BJ (cell line): ENCODE measurements at regions not wholly inside any gene's neighbourhood (a gene's known extent, or its start where the extent isn't known, plus 50 kb on each side); places are given as distances from the start of the nearest gene placed in this dataset.
"Not testable (repeated sequence)": the region's sequence is repeated elsewhere in the genome, so short reads cannot be mapped to it uniquely, and the experiment has no call there.

Source experiments
- CTCF ChIA-PET: fragments of 350-600 bp; formaldehyde crosslinking; extraction: SDS; loops from one replicate; lab custom pipeline; 2021; ENCODE audit warnings: antibody characterized with exemption, inconsistent platforms; lab: Yijun Ruan, JAX
- POLR2A ChIA-PET: fragments of 300-600 bp; sonication (Branson Sonifier 250); formaldehyde crosslinking; extraction: SDS; loops from one replicate; lab custom pipeline; 2021; ENCODE audit warnings: antibody characterized with exemption; lab: Charles Lee
- DNase-seq: peaks from one replicate; pipeline ENCODE4 v3.0.0-alpha.2; 2011; ENCODE audit warnings: low read depth
- H3K27me3 ChIP-seq: 2 replicates; pipeline ENCODE4 v1.6.0; 2011; ENCODE audit warnings: low read length; ENCODE audit not compliant: control insufficient read depth, insufficient read depth
- H3K36me3 ChIP-seq: 2 replicates; pipeline ENCODE4 v1.5.1; 2011; ENCODE audit warnings: low read length; ENCODE audit not compliant: control insufficient read depth, insufficient read depth
- H3K4me3 ChIP-seq: 2 replicates; pipeline ENCODE4 v1.5.1; 2011; ENCODE audit warnings: low read depth, mild to moderate bottlenecking, control low read depth, low read length
- CTCF ChIP-seq: IDR thresholded peaks from 2 replicates; pipeline ENCODE4 v1.5.1; 2011; ENCODE audit warnings: low read depth, mild to moderate bottlenecking, control low read depth, inconsistent platforms, low read length, moderate library complexity; ENCODE audit not compliant: insufficient read depth

DNA sequence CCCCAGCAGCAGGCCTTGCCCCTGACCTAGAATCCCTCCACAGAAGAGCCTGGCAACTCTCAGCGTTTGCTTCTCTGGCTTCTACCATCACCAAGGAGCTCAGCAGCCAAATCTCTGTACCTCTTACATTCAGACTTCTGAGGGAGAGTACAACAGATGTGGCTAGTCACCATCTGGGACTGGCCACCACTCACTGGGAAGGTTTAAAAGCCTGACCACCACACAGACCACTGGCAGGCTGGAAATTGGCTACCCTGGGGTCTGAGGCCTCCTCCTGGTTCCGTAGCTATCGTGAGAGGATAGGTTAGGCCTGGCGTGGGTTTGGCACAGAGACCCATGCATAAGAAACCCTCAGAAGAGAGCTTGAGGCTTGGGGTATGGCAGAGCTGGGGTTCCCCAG is 478.5 kb upstream of the CADM1 start:
- no peak for TF ChIP-seq CTCF
- no peaks in the 10 kb centered on the region for H3K36me3 ChIP-seq
- DNase-seq = no peak
- H3K27me3 ChIP-seq = no peaks in the 10 kb centered on the region
- ChIA-PET POLR2A (no interaction called here), CTCF (interaction anchor here (0.6 kb wide), 1 partner anchor 58 kb away, joined by 3 read pairs; no protein-coding TSS in a partner anchor)
- no peak overlapping the region for H3K4me3 ChIP-seq

DNA sequence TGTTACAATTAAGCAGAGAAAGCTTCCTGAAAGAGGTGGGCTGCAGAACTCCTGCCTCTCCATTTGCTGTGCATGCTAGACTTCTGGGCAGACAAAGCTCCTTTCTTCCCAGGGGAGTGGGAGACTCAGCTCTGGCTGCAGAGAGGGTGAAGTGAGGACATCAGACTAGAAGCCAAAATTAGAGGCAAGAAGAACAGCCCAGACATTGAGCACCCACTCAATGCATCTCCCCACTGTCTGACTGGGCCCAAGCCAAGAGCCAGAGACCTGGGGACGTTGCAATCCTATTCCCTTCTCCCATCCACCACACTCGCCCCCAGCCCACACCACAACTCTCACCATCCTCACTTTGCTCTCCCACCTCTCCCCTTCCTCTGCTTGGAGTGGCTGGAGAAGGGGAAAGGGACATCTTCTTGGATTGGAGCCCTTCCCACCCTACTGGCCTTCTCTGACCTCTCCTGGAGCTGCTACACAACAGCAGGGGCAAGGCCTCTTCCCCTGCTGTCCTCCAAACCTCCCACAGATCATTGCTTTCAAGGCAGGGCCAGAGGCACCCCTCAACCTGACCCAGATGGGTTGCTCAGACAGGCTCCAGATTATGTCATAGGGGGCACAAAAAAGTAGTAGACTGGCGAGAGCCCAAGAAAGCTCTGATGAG is 477.7 kb upstream of the CADM1 start:
- Histone ChIP-seq H3K36me3 (no peaks in the 10 kb centered on the region), H3K4me3 (no peak overlapping the region), H3K27me3 (no peaks in the 10 kb centered on the region)
- ChIA-PET POLR2A (no interaction called here), CTCF (no interaction called here)
- DNase-seq = no peak
- no peak for TF ChIP-seq CTCF

- no peak for DNase-seq
- no peak for TF ChIP-seq CTCF
- H3K36me3 ChIP-seq = no peaks in the 10 kb centered on the region
- H3K27me3 ChIP-seq = no peaks in the 10 kb centered on the region
- ChIA-PET POLR2A (no interaction called here), CTCF (no interaction called here)
- no peak overlapping the region for H3K4me3 ChIP-seq
These were observed 476.9 kb upstream of the CADM1 start for GRCh38 chr11:115981104-115981481.

GRCh38 chr11:115980337-115981103 is 476.3 kb upstream of the CADM1 start:
- CTCF ChIA-PET = no interaction called here
- no peak for DNase-seq

GRCh38 chr11:115974703-115975102 is 470.5 kb upstream of the CADM1 start:
- Histone ChIP-seq H3K4me3 (no peak overlapping the region), H3K27me3 (no peaks in the 10 kb centered on the region), H3K36me3 (no peaks in the 10 kb centered on the region)
- TF ChIP-seq CTCF = no peak
- ChIA-PET POLR2A (no interaction called here), CTCF (no interaction called here)
- no peak for DNase-seq

More at GRCh38 chr11:115980337-115981103, 476.3 kb upstream of the CADM1 start:
- TF ChIP-seq CTCF = no peak
- no peaks in the 10 kb centered on the region for H3K27me3 ChIP-seq
- POLR2A ChIA-PET = no interaction called here
- H3K4me3 ChIP-seq = no peak overlapping the region
- H3K36me3 ChIP-seq = no peaks in the 10 kb centered on the region

GRCh38 chr11:115967203-115967602 is 463.0 kb upstream of the CADM1 start:
- H3K36me3 ChIP-seq, CTCF ChIA-PET, DNase-seq, H3K4me3 ChIP-seq, H3K27me3 ChIP-seq, POLR2A ChIA-PET: not testable (repeated sequence)
